ENCODE measurements at regions not wholly inside any gene's neighbourhood (a gene's known extent, or its start where the extent isn't known, plus 50 kb on each side); places are given as distances from the start of the nearest gene placed in this dataset.

- TF ChIP-seq CTCF (IDR thresholded peaks at IDR 0.05) = no peak
- no peak for TF ChIP-seq POLR2A (IDR thresholded peaks at IDR 0.05)
Observed at GRCh38 chr9:108525186-108525585, 330.6 kb downstream of the ACTL7B start.

All from right lobe of liver (tissue), 4 donors.